ENCODE measurements at regions not wholly inside any gene's neighbourhood (a gene's known extent, or its start where the extent isn't known, plus 50 kb on each side); places are given as distances from the start of the nearest gene placed in this dataset.

DNA sequence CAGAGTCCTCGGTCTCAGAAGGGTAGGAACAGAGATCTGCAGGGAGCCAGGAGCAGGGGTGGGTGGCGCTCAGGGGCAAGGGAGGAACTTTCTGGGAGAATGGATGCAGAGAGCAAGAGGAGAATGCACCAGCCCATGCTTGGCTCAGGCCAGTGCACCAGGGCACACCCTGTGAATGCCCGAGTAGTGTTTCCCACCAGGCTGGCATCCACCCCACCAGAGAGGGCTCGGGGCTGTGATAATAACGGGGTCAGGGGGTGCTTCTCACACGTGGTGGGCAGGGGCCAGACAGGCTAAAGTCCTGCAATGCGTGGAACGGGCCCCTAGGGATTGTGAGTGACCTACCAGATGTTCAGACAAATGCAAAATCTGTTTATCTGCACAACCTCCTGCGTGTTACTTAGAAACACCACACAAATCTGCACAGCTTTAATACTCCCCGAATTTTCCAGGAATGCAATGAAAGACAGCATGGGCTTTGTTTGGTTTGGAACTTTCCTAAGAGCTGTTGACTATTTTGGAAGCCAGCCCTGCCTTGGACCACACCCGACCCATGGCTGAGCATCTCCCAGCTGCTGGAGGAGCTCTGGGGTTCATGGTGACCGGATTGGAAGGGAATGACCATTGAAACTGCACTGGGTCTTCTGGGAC is 368.3 kb downstream of the SHANK2 start:
- Histone ChIP-seq H3T11ph (ENCODE audit: low read length) (no peak overlapping the region), H4K8ac (replicated peaks; ENCODE audit: insufficient read length, low read depth, low read length) (no peak overlapping the region), H3K23me2 (ENCODE audit: insufficient read length, low read depth, low read length, poor library complexity, severe bottlenecking) (no peaks in the 10 kb centered on the region), H4K5ac (ENCODE audit: insufficient read length, low read depth, low read length) (no peak overlapping the region), H3K4me2 (ENCODE audit: insufficient read depth, insufficient read length, low read length) (no peak overlapping the region), H3K79me2 (ENCODE audit: insufficient read depth, low read length) (no peaks in the 10 kb centered on the region), H3K4me1 (ENCODE audit: insufficient read depth, low read length) (no peaks in the 10 kb centered on the region), H3K23ac (ENCODE audit: insufficient read length, low read depth, low read length) (no peak overlapping the region), H3K14ac (ENCODE audit: insufficient read depth, low read length) (no peak overlapping the region; the same call in 1 of the 2 replicates), H3K79me1 (ENCODE audit: insufficient read depth, low read depth, low read length, poor library complexity, severe bottlenecking) (no peaks in the 10 kb centered on the region), H2BK120ac (ENCODE audit: low read depth, low read length, poor library complexity, severe bottlenecking) (no peak overlapping the region), H2BK5ac (ENCODE audit: insufficient read length, low read length) (no peak overlapping the region), H2BK12ac (ENCODE audit: insufficient read length, low read depth, low read length) (no peak overlapping the region), H2BK20ac (ENCODE audit: low read depth, low read length, poor library complexity, severe bottlenecking) (no peak overlapping the region), H4K91ac (ENCODE audit: insufficient read length, low read depth, low read length) (no peak overlapping the region), H3K9me3 (ENCODE audit: control insufficient read depth, low read depth, low read length) (no peaks in the 10 kb centered on the region), H3K18ac (ENCODE audit: insufficient read length, low read depth, low read length) (no peak overlapping the region), H3K27ac (ENCODE audit: insufficient read length, low read depth, low read length) (no peak overlapping the region), H2AK5ac (ENCODE audit: insufficient read length, low read length) (no peak overlapping the region), H3K9ac (ENCODE audit: extremely low read depth, insufficient read length, low read length) (no peak overlapping the region), H2AFZ (ENCODE audit: low read length) (no peak overlapping the region), H3K4ac (ENCODE audit: low read depth, low read length) (no peak overlapping the region), H4K20me1 (ENCODE audit: control insufficient read depth, insufficient read depth, insufficient read length) (no peaks in the 10 kb centered on the region), H2BK15ac (ENCODE audit: low read depth, low read length) (no peak overlapping the region), H3K56ac (ENCODE audit: insufficient read length, low read depth, low read length) (no peak overlapping the region), H3K27me3 (ENCODE audit: insufficient read depth, low read length) (no peaks in the 10 kb centered on the region)
- Mint-ChIP-seq H3K36me3 (ENCODE audit: insufficient read depth in 1 of 3, low read depth in 3 of 3) (peaks cover 5 to 12% (median 6%) of the 10 kb centered on the region in 3 experiments), H3K4me1 (peaks cover 20 to 31% of the 10 kb centered on the region in 2 experiments), H3K27ac (peak overlapping the region in 1 of 3 experiments; percentile 39; a peak in 1 of 7 replicates), H3K27me3 (ENCODE audit: low read depth) (peaks cover 3% of the 10 kb centered on the region), H3K4me3 (no peak overlapping the region), H3K9me3 (no peaks in the 10 kb centered on the region)
- no CpG with 5 or more reads among the region's 12 CpGs for WGBS (ENCODE audit: extremely low coverage, insufficient read length, low lambda C conversion rate)
- TF ChIP-seq, protein P1, sequence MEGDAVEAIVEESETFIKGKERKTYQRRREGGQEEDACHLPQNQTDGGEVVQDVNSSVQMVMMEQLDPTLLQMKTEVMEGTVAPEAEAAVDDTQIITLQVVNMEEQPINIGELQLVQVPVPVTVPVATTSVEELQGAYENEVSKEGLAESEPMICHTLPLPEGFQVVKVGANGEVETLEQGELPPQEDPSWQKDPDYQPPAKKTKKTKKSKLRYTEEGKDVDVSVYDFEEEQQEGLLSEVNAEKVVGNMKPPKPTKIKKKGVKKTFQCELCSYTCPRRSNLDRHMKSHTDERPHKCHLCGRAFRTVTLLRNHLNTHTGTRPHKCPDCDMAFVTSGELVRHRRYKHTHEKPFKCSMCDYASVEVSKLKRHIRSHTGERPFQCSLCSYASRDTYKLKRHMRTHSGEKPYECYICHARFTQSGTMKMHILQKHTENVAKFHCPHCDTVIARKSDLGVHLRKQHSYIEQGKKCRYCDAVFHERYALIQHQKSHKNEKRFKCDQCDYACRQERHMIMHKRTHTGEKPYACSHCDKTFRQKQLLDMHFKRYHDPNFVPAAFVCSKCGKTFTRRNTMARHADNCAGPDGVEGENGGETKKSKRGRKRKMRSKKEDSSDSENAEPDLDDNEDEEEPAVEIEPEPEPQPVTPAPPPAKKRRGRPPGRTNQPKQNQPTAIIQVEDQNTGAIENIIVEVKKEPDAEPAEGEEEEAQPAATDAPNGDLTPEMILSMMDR (conservative IDR thresholded peaks at IDR 0.05): no peak
- no peak for DNase-seq
